Activated effector memory CD4-positive, alpha-beta T cell treated with Interleukin-2 at 50 U/mL for 16 hours (primary cell): ENCODE measurements at regions not wholly inside any gene's neighbourhood (a gene's known extent, or its start where the extent isn't known, plus 50 kb on each side); places are given as distances from the start of the nearest gene placed in this dataset.
A peak's percentile ranks its signal among the peaks of the same experiment; 100 is the strongest.

Experiments
- DNase-seq: peaks from one replicate; pipeline ENCODE4 v3.0.0-alpha.2; 2020

- DNase-seq = no peak
Observed at GRCh38 chr6:137351890-137352289, 132.7 kb upstream of the IFNGR1 start.

- DNase-seq = no peak
Observed at GRCh38 chr6:137350857-137351256, 131.7 kb upstream of the IFNGR1 start.

GRCh38 chr6:137349856-137350830, 131.0 kb upstream of the IFNGR1 start:
- DNase-seq = no peak

- no peak for DNase-seq
Observed at GRCh38 chr6:137348777-137349176, 129.6 kb upstream of the IFNGR1 start.

- DNase-seq = no peak
Observed at GRCh38 chr6:137343241-137343640, 124.1 kb upstream of the IFNGR1 start.

GRCh38 chr6:137342607-137343190, 123.5 kb upstream of the IFNGR1 start:
- no peak for DNase-seq

- peak; percentile 57 for DNase-seq
Observed at GRCh38 chr6:137341681-137342195, 122.6 kb upstream of the IFNGR1 start.

- DNase-seq = no peak
Observed at GRCh38 chr6:137339929-137340559, 120.9 kb upstream of the IFNGR1 start.

- no peak for DNase-seq
Observed at GRCh38 chr6:137334884-137335283, 115.7 kb upstream of the IFNGR1 start.

- DNase-seq = no peak
Observed at GRCh38 chr6:137334094-137334493, 114.9 kb upstream of the IFNGR1 start.

- no peak for DNase-seq
Observed at GRCh38 chr6:137332637-137333280, 113.6 kb upstream of the IFNGR1 start.

GRCh38 chr6:137323860-137324259, 104.7 kb upstream of the IFNGR1 start:
- no peak for DNase-seq

GRCh38 chr6:137320271-137320670, 101.1 kb upstream of the IFNGR1 start:
- DNase-seq = no peak

GRCh38 chr6:137316626-137317025, 97.4 kb upstream of the IFNGR1 start:
- DNase-seq = no peak

- DNase-seq = no peak
Observed at GRCh38 chr6:137315081-137315480, 95.9 kb upstream of the IFNGR1 start.

GRCh38 chr6:137313928-137314855, 95.0 kb upstream of the IFNGR1 start:
- DNase-seq = peak; percentile 47

- no peak for DNase-seq
Observed at GRCh38 chr6:137313211-137313610, 94.0 kb upstream of the IFNGR1 start.

GRCh38 chr6:137311940-137312339, 92.8 kb upstream of the IFNGR1 start:
- DNase-seq = no peak

- DNase-seq = peak; percentile 2
Observed at GRCh38 chr6:137309078-137309762, 90.0 kb upstream of the IFNGR1 start.

GRCh38 chr6:137307163-137307854, 88.1 kb upstream of the IFNGR1 start:
- no peak for DNase-seq

- no peak for DNase-seq
Observed at GRCh38 chr6:137305691-137306090, 86.5 kb upstream of the IFNGR1 start.
